GM23338 (cell line): ENCODE measurements at regions not wholly inside any gene's neighbourhood (a gene's known extent, or its start where the extent isn't known, plus 50 kb on each side); places are given as distances from the start of the nearest gene placed in this dataset.

Experiments
- ATAC-seq: fragments of 200-7000 bp; cut with Tn5 transposase; 3 replicates; pipeline ENCODE4 v1.9.1; 2020
- DNase-seq: peaks from one replicate; pipeline ENCODE4 v3.0.0-alpha.2; 2015; ENCODE audit warnings: low spot score
- H2AFZ ChIP-seq: fragments of 200-600 bp; sonication (generic); 2 replicates; pipeline ENCODE4 v1.8.0; 2016; ENCODE audit warnings: antibody characterized with exemption, mild to moderate bottlenecking, moderate library complexity
- H3F3A ChIP-seq: fragments of 200-600 bp; sonication (generic); replicated peaks from 2 replicates; pipeline ENCODE4 v1.8.0; 2017; ENCODE audit warnings: antibody characterized with exemption, mixed run types, low read depth
- H3K27ac ChIP-seq: fragments of 200-600 bp; sonication (generic); 2 replicates; pipeline ENCODE4 v1.6.1; 2016; ENCODE audit warnings: low read depth
- H3K27me3 ChIP-seq: fragments of 200-600 bp; sonication (generic); 2 replicates; pipeline ENCODE4 v1.8.0; 2016; ENCODE audit warnings: mild to moderate bottlenecking, mixed run types, moderate library complexity; ENCODE audit not compliant: insufficient read depth
- H3K36me3 ChIP-seq: fragments of 200-600 bp; sonication (generic); 2 replicates; pipeline ENCODE4 v1.8.0; 2016; ENCODE audit warnings: mild to moderate bottlenecking; ENCODE audit not compliant: insufficient read depth
- H3K4me1 ChIP-seq: fragments of 200-600 bp; sonication (generic); 2 replicates; pipeline ENCODE4 v1.8.0; 2016; ENCODE audit warnings: mild to moderate bottlenecking, moderate library complexity; ENCODE audit not compliant: insufficient read depth
- H3K4me2 ChIP-seq: fragments of 200-600 bp; sonication (generic); 2 replicates; pipeline ENCODE4 v1.7.1; 2017; ENCODE audit warnings: mixed run types
- H3K4me3 ChIP-seq: fragments of 200-600 bp; sonication (generic); 2 replicates; pipeline ENCODE4 v1.6.1; 2016; ENCODE audit warnings: mixed run types
- H3K79me2 ChIP-seq: fragments of 200-600 bp; sonication (generic); replicated peaks from 2 replicates; pipeline ENCODE4 v1.8.0; 2017; ENCODE audit warnings: mild to moderate bottlenecking; ENCODE audit not compliant: insufficient read depth
- H3K9me2 ChIP-seq: fragments of 200-600 bp; sonication (generic); 2 replicates; pipeline ENCODE4 v1.8.0; 2017; ENCODE audit not compliant: insufficient read depth
- H4K20me1 ChIP-seq: fragments of 200-600 bp; sonication (generic); replicated peaks from 2 replicates; pipeline ENCODE4 v1.8.0; 2017; ENCODE audit warnings: mild to moderate bottlenecking; ENCODE audit not compliant: insufficient read depth
- H3K27ac Mint-ChIP-seq: 2 replicates; pipeline ENCODE4 v1.8.0; 2020; ENCODE audit warnings: inconsistent platforms, mild to moderate bottlenecking, moderate library complexity, mixed read lengths
- H3K27me3 Mint-ChIP-seq: 3 replicates; pipeline ENCODE4 v1.8.0; 2022; ENCODE audit warnings: low read depth, mild to moderate bottlenecking, moderate library complexity, mixed read lengths, inconsistent platforms; ENCODE audit not compliant: insufficient read depth, poor library complexity
- H3K36me3 Mint-ChIP-seq: 3 replicates; pipeline ENCODE4 v1.8.0; 2021; ENCODE audit warnings: low read depth, mild to moderate bottlenecking, inconsistent platforms, moderate library complexity, mixed read lengths
- H3K4me1 Mint-ChIP-seq: 3 replicates; pipeline ENCODE4 v1.8.0; 2020; ENCODE audit warnings: mild to moderate bottlenecking, inconsistent platforms, mixed read lengths
- H3K4me3 Mint-ChIP-seq: 3 replicates; pipeline ENCODE4 v1.8.0; 2021; ENCODE audit warnings: moderate library complexity, mild to moderate bottlenecking, inconsistent platforms, mixed read lengths
- H3K9me3 Mint-ChIP-seq: 3 replicates; pipeline ENCODE4 v1.8.0; 2020; ENCODE audit warnings: moderate library complexity, mild to moderate bottlenecking, inconsistent platforms, mixed read lengths
- CREB1 ChIP-seq: fragments of 250-450 bp; sonication (Bioruptor Pico); IDR thresholded peaks from 2 replicates; pipeline ENCODE4 v1.5.0; 2020; ENCODE audit warnings: low read depth, mild to moderate bottlenecking, moderate library complexity
- EZH2 ChIP-seq: fragments of 200-600 bp; sonication (generic); IDR thresholded peaks from one replicate; pipeline ENCODE4 v1.8.0; 2017; ENCODE audit warnings: antibody characterized with exemption, mild to moderate bottlenecking, low read depth; ENCODE audit not compliant: unreplicated experiment
- EZH2phosphoT487 ChIP-seq: fragments of 200-600 bp; sonication (generic); IDR thresholded peaks from one replicate; pipeline ENCODE4 v1.8.1; 2018; ENCODE audit warnings: antibody characterized with exemption; ENCODE audit not compliant: unreplicated experiment
- NANOG ChIP-seq: IDR thresholded peaks from 2 replicates; pipeline ENCODE4 v1.6.1; 2016; ENCODE audit warnings: antibody characterized with exemption, borderline replicate concordance
- POLR2AphosphoS5 ChIP-seq: IDR thresholded peaks from 2 replicates; pipeline ENCODE4 v1.6.1; 2016; ENCODE audit warnings: antibody characterized with exemption, low read depth
- STAT1 ChIP-seq: IDR thresholded peaks from one replicate; pipeline ENCODE4 v1.6.1; 2016; ENCODE audit warnings: antibody characterized with exemption; ENCODE audit not compliant: unreplicated experiment
- ZNF114 ChIP-seq: fragments of 250-450 bp; sonication (Bioruptor Pico); IDR thresholded peaks from 2 replicates; pipeline ENCODE4 v1.5.0; 2020; ENCODE audit warnings: mild to moderate bottlenecking, moderate library complexity
- TF ChIP-seq, protein P1 (sequence below): fragments of 250-450 bp; sonication (Bioruptor Pico); IDR thresholded peaks from 2 replicates; pipeline ENCODE4 v1.5.0; 2020; ENCODE audit warnings: mild to moderate bottlenecking, moderate library complexity
- TF ChIP-seq, protein P2 (sequence below): IDR thresholded peaks from one replicate; pipeline ENCODE4 v1.6.1; 2018; ENCODE audit warnings: antibody characterized with exemption; ENCODE audit not compliant: unreplicated experiment

DNA sequence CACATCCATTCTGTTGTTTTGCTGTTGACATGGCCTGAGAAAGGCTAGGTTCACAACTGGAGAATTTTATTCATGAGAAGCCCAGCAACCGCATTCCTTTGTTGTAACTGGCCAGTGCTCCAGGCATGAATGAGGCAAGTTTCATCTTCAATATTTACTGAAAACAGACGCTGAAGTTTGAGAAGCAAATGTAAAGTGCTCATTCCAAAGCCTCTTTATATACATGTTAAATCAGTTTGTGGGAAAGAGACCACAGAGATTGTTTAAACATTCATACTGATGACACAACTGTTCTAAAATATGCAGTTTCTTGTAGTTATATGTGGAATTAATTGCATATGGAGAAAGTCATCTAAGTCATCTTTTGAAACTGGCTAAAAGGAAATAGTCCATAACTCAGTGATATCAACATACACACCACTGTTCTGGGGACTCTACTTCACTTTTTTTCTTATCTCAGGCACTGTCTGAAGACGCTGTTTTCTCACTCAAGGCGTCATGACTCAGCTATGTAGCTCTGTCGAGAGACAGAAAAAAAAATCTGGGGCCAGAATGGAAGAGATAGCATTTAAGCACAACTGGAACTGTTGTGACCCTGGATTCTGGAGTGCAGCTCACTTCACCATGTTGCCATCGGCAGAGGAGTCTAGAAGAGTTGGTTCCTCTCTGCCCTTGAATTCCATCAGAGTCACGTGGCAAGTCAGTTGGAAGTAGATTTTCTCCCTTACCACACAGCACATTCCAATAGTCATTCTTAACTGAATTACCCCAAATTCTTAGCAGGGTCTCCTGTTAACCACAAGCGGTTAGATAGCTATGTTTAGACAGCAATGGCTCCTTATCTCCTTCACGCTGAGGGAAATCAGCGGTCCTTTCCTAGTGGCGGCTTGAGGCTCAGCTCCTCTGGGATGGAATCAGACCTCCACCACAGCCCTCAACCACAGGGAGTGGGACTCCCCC is 258.4 kb upstream of the HMGA2 start:
- Mint-ChIP-seq H3K36me3 (no peaks in the 10 kb centered on the region), H3K4me3 (no peak overlapping the region), H3K27ac (no peak overlapping the region), H3K4me1 (peaks cover 7% of the 10 kb centered on the region; the same call in 2 of the 3 replicates), H3K27me3 (peaks cover 2% of the 10 kb centered on the region), H3K9me3 (no peaks in the 10 kb centered on the region)
- DNase-seq (peak; percentile 26), ATAC-seq (no peak; the same call in 2 of the 3 replicates)
- H3K4me3 ChIP-seq = no peak overlapping the region
- H3K79me2 ChIP-seq = no peaks in the 10 kb centered on the region
- H3K27me3 ChIP-seq = no peaks in the 10 kb centered on the region
- H2AFZ ChIP-seq = peak overlapping the region; percentile 75
- no peak overlapping the region for H3K27ac ChIP-seq
- H4K20me1 ChIP-seq = no peaks in the 10 kb centered on the region
- H3K4me1 ChIP-seq = peaks cover 8% of the 10 kb centered on the region; the same call in 1 of the 2 replicates
- peaks cover 9% of the 10 kb centered on the region for H3K9me2 ChIP-seq
- H3K36me3 ChIP-seq = no peaks in the 10 kb centered on the region
- no peak overlapping the region for H3K4me2 ChIP-seq
- no peaks in the 10 kb centered on the region for H3F3A ChIP-seq
- TF ChIP-seq POLR2AphosphoS5 (no peak), NANOG (no peak), EZH2phosphoT487 (no peak)

DNA sequence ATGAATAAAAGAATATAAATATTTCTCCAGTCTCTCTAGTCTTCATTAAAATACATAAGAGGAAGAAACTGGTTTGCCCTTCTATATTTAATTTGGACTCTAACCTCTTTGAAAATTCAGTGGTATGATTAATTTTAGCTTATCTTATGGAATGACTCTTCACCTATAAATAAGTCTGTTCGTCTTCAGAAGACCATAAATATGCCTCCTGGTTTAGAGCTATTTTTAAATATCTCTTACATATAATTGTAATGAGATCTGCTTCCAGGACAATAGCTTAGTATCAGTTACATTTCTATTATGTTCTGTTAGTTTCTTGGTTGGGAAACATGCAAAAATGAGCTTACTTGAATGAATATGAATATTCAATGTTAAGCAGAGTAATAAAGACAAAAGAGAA is 257.5 kb upstream of the HMGA2 start:
- Mint-ChIP-seq H3K4me3 (no peak overlapping the region), H3K36me3 (no peaks in the 10 kb centered on the region), H3K4me1 (peaks cover 7% of the 10 kb centered on the region; the same call in 2 of the 3 replicates), H3K9me3 (no peaks in the 10 kb centered on the region), H3K27me3 (peaks cover 2% of the 10 kb centered on the region), H3K27ac (no peak overlapping the region)
- no peaks in the 10 kb centered on the region for H3F3A ChIP-seq
- peaks cover 8% of the 10 kb centered on the region; the same call in 1 of the 2 replicates for H3K4me1 ChIP-seq
- no peak for DNase-seq
- H4K20me1 ChIP-seq = no peaks in the 10 kb centered on the region
- no peaks in the 10 kb centered on the region for H3K36me3 ChIP-seq
- H3K4me2 ChIP-seq = no peak overlapping the region
- ATAC-seq = no peak
- H3K4me3 ChIP-seq = no peak overlapping the region
- no peak overlapping the region for H2AFZ ChIP-seq
- no peaks in the 10 kb centered on the region for H3K27me3 ChIP-seq
- no peaks in the 10 kb centered on the region for H3K79me2 ChIP-seq
- TF ChIP-seq, protein P1, sequence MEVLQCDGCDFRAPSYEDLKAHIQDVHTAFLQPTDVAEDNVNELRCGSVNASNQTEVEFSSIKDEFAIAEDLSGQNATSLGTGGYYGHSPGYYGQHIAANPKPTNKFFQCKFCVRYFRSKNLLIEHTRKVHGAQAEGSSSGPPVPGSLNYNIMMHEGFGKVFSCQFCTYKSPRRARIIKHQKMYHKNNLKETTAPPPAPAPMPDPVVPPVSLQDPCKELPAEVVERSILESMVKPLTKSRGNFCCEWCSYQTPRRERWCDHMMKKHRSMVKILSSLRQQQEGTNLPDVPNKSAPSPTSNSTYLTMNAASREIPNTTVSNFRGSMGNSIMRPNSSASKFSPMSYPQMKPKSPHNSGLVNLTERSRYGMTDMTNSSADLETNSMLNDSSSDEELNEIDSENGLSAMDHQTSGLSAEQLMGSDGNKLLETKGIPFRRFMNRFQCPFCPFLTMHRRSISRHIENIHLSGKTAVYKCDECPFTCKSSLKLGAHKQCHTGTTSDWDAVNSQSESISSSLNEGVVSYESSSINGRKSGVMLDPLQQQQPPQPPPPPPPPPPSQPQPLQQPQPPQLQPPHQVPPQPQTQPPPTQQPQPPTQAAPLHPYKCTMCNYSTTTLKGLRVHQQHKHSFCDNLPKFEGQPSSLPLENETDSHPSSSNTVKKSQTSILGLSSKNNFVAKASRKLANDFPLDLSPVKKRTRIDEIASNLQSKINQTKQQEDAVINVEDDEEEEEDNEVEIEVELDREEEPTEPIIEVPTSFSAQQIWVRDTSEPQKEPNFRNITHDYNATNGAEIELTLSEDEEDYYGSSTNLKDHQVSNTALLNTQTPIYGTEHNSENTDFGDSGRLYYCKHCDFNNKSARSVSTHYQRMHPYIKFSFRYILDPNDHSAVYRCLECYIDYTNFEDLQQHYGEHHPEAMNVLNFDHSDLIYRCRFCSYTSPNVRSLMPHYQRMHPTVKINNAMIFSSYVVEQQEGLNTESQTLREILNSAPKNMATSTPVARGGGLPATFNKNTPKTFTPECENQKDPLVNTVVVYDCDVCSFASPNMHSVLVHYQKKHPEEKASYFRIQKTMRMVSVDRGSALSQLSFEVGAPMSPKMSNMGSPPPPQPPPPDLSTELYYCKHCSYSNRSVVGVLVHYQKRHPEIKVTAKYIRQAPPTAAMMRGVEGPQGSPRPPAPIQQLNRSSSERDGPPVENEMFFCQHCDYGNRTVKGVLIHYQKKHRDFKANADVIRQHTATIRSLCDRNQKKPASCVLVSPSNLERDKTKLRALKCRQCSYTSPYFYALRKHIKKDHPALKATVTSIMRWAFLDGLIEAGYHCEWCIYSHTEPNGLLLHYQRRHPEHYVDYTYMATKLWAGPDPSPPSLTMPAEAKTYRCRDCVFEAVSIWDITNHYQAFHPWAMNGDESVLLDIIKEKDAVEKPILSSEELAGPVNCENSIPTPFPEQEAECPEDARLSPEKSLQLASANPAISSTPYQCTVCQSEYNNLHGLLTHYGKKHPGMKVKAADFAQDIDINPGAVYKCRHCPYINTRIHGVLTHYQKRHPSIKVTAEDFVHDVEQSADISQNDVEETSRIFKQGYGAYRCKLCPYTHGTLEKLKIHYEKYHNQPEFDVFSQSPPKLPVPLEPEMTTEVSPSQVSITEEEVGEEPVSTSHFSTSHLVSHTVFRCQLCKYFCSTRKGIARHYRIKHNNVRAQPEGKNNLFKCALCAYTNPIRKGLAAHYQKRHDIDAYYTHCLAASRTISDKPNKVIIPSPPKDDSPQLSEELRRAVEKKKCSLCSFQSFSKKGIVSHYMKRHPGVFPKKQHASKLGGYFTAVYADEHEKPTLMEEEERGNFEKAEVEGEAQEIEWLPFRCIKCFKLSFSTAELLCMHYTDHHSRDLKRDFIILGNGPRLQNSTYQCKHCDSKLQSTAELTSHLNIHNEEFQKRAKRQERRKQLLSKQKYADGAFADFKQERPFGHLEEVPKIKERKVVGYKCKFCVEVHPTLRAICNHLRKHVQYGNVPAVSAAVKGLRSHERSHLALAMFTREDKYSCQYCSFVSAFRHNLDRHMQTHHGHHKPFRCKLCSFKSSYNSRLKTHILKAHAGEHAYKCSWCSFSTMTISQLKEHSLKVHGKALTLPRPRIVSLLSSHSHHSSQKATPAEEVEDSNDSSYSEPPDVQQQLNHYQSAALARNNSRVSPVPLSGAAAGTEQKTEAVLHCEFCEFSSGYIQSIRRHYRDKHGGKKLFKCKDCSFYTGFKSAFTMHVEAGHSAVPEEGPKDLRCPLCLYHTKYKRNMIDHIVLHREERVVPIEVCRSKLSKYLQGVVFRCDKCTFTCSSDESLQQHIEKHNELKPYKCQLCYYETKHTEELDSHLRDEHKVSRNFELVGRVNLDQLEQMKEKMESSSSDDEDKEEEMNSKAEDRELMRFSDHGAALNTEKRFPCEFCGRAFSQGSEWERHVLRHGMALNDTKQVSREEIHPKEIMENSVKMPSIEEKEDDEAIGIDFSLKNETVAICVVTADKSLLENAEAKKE (CRISPR knock-in tag) = no peak
- TF ChIP-seq CREB1 (CRISPR knock-in tag) (no peak), ZNF114 (CRISPR knock-in tag) (no peak), NANOG (no peak), STAT1 (no peak), EZH2 (no peak)
- TF ChIP-seq, protein P2, sequence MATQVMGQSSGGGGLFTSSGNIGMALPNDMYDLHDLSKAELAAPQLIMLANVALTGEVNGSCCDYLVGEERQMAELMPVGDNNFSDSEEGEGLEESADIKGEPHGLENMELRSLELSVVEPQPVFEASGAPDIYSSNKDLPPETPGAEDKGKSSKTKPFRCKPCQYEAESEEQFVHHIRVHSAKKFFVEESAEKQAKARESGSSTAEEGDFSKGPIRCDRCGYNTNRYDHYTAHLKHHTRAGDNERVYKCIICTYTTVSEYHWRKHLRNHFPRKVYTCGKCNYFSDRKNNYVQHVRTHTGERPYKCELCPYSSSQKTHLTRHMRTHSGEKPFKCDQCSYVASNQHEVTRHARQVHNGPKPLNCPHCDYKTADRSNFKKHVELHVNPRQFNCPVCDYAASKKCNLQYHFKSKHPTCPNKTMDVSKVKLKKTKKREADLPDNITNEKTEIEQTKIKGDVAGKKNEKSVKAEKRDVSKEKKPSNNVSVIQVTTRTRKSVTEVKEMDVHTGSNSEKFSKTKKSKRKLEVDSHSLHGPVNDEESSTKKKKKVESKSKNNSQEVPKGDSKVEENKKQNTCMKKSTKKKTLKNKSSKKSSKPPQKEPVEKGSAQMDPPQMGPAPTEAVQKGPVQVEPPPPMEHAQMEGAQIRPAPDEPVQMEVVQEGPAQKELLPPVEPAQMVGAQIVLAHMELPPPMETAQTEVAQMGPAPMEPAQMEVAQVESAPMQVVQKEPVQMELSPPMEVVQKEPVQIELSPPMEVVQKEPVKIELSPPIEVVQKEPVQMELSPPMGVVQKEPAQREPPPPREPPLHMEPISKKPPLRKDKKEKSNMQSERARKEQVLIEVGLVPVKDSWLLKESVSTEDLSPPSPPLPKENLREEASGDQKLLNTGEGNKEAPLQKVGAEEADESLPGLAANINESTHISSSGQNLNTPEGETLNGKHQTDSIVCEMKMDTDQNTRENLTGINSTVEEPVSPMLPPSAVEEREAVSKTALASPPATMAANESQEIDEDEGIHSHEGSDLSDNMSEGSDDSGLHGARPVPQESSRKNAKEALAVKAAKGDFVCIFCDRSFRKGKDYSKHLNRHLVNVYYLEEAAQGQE = no peak
- peaks cover 9% of the 10 kb centered on the region for H3K9me2 ChIP-seq
- no peak overlapping the region for H3K27ac ChIP-seq
